SK-N-SH (cell line): ENCODE measurements at regions not wholly inside any gene's neighbourhood (a gene's known extent, or its start where the extent isn't known, plus 50 kb on each side); places are given as distances from the start of the nearest gene placed in this dataset.

Experiments
- CTCF ChIA-PET: fragments of 300-600, 350-600 bp; formaldehyde crosslinking; extraction: SDS; loops from one replicate; lab custom pipeline; 2021; lab: Yijun Ruan, JAX
- POLR2A ChIA-PET: fragments of 350-600 bp; sonication (Branson Sonifier 250); formaldehyde crosslinking; extraction: SDS; loops from one replicate; lab custom pipeline; 2020; ENCODE audit warnings: antibody characterized with exemption, inconsistent platforms; lab: Yijun Ruan, JAX
- DNase-seq: peaks from one replicate; pipeline ENCODE4 v3.0.0; 2012
- H2AFZ ChIP-seq: fragments of 200-600 bp; sonication (generic); 2 replicates; pipeline ENCODE4 v1.8.1; 2016; ENCODE audit warnings: antibody characterized with exemption, mild to moderate bottlenecking, low read depth
- H3F3A ChIP-seq: fragments of 200-600 bp; sonication (generic); replicated peaks from 2 replicates; pipeline ENCODE3; 2016; ENCODE audit warnings: antibody characterized with exemption, mild to moderate bottlenecking; ENCODE audit not compliant: insufficient read depth
- H3K27ac ChIP-seq, 2 experiments: fragments of 200-500 bp in 1 of 2; fragments of 200-600 bp in 1 of 2; sonication (Bioruptor generic) in 1 of 2; sonication (generic), shearing (Covaris generic) in 1 of 2; 2 replicates each; pipeline versions ENCODE4 v1.5.1 to v1.6.1; 2014 to 2016; ENCODE audit warnings: low read depth in 2 of 2, inconsistent platforms in 1 of 2, low read length in 1 of 2, mild to moderate bottlenecking in 1 of 2, mixed read lengths in 1 of 2
- H3K27me3 ChIP-seq: fragments of 200-600 bp; sonication (generic), shearing (Covaris generic); 2 replicates; pipeline ENCODE4 v1.6.1; 2016; ENCODE audit warnings: mixed run types; ENCODE audit not compliant: insufficient read depth
- H3K36me3 ChIP-seq, 2 experiments: fragments of 200-500 bp in 1 of 2; fragments of 200-600 bp in 1 of 2; sonication (Bioruptor generic) in 1 of 2; sonication (generic) in 1 of 2; replicated peaks in 1 of 2; 2 replicates each; pipeline versions ENCODE3 to v1.5.1; 2014 to 2016; ENCODE audit warnings: low read length in 1 of 2, mild to moderate bottlenecking in 1 of 2; ENCODE audit not compliant: insufficient read depth in 2 of 2, control insufficient read depth in 1 of 2
- H3K4me1 ChIP-seq, 2 experiments: fragments of 200-500 bp in 1 of 2; fragments of 200-600 bp in 1 of 2; sonication (Bioruptor generic) in 1 of 2; sonication (generic), shearing (Covaris generic) in 1 of 2; 2 replicates each; pipeline versions ENCODE4 v1.5.1 to v1.6.1; 2014 to 2016; ENCODE audit warnings: low read depth in 1 of 2, low read length in 1 of 2, mixed run types in 1 of 2; ENCODE audit not compliant: insufficient read depth in 2 of 2, control insufficient read depth in 1 of 2
- H3K4me2 ChIP-seq: fragments of 200-600 bp; sonication (generic), shearing (Covaris generic); 2 replicates; pipeline ENCODE4 v1.6.1; 2017; ENCODE audit warnings: mixed run types
- H3K4me3 ChIP-seq, 2 experiments: fragments of 200-500 bp in 1 of 2; fragments of 200-600 bp in 1 of 2; sonication (Bioruptor generic) in 1 of 2; sonication (generic), shearing (Covaris generic) in 1 of 2; 2 replicates each; pipeline versions ENCODE4 v1.5.1 to v1.8.1; 2014 to 2016; ENCODE audit warnings: low read depth in 2 of 2, inconsistent platforms in 1 of 2, low read length in 1 of 2, mild to moderate bottlenecking in 1 of 2, mixed read lengths in 1 of 2, moderate library complexity in 1 of 2
- H3K79me2 ChIP-seq: fragments of 200-600 bp; sonication (generic); 2 replicates; pipeline ENCODE4 v1.8.1; 2017; ENCODE audit warnings: mild to moderate bottlenecking; ENCODE audit not compliant: insufficient read depth
- H3K9ac ChIP-seq: fragments of 200-600 bp; sonication (generic); 2 replicates; pipeline ENCODE4 v1.6.1; 2017; ENCODE audit warnings: mixed run types
- H3K9me2 ChIP-seq: fragments of 200-600 bp; sonication (generic); 2 replicates; pipeline ENCODE4 v1.6.1; 2017; ENCODE audit warnings: mixed run types
- H3K9me3 ChIP-seq: fragments of 200-600 bp; sonication (generic); 2 replicates; pipeline ENCODE4 v1.6.1; 2017; ENCODE audit warnings: mixed run types, mild to moderate bottlenecking, moderate library complexity
- H4K20me1 ChIP-seq: fragments of 200-600 bp; sonication (generic); 2 replicates; pipeline ENCODE4 v1.6.1; 2017; ENCODE audit warnings: mild to moderate bottlenecking, mixed run types; ENCODE audit not compliant: insufficient read depth
- CHD2 ChIP-seq: fragments of 150-350 bp; IDR thresholded peaks from 2 replicates; pipeline ENCODE4 v1.6.1; 2018; ENCODE audit warnings: low read length; ENCODE audit not compliant: partially characterized antibody
- EP300 ChIP-seq, 2 experiments: IDR thresholded peaks; 2 replicates each; pipeline versions ENCODE4 v1.4.0 to v1.6.1; 2012; ENCODE audit warnings: borderline replicate concordance in 1 of 2, low read depth in 1 of 2, low read length in 1 of 2
- EZH2phosphoT487 ChIP-seq: fragments of 200-600 bp; sonication (generic); IDR thresholded peaks from 2 replicates; pipeline ENCODE4 v1.6.1; 2017; ENCODE audit warnings: low read depth, mixed run types, mild to moderate bottlenecking, antibody characterized with exemption, moderate library complexity, borderline replicate concordance
- FOXM1 ChIP-seq: IDR thresholded peaks from 2 replicates; pipeline ENCODE4 v1.4.0; 2012; ENCODE audit warnings: low read depth, mild to moderate bottlenecking
- GATA2 ChIP-seq: sonication (generic); formaldehyde crosslinking; IDR thresholded peaks from 2 replicates; pipeline ENCODE4 v1.5.0; 2020; ENCODE audit warnings: mild to moderate bottlenecking, missing genetic modification reagents
- MAX ChIP-seq: IDR thresholded peaks from 2 replicates; pipeline ENCODE4 v1.4.0; 2012; ENCODE audit warnings: low read depth
- MEF2A ChIP-seq: IDR thresholded peaks from 2 replicates; pipeline ENCODE4 v1.4.0; 2012; ENCODE audit warnings: low read depth, borderline replicate concordance
- PBX3 ChIP-seq: IDR thresholded peaks from 2 replicates; pipeline ENCODE4; 2012
- RCOR1 ChIP-seq: fragments of 150-350 bp; IDR thresholded peaks from 2 replicates; pipeline ENCODE4 v1.6.1; 2017; ENCODE audit warnings: antibody characterized with exemption, low read length
- REST ChIP-seq: IDR thresholded peaks from 2 replicates; pipeline ENCODE4 v1.6.1; 2012; ENCODE audit warnings: mild to moderate bottlenecking, low read depth, low read length, moderate library complexity
- RFX5 ChIP-seq: IDR thresholded peaks from 2 replicates; pipeline ENCODE4 v1.6.1; 2012; ENCODE audit warnings: mild to moderate bottlenecking, improper control_type of control experiment, low read length
- RXRA ChIP-seq: IDR thresholded peaks from 2 replicates; pipeline ENCODE4 v1.4.0; 2012; ENCODE audit warnings: low read depth, mild to moderate bottlenecking, borderline replicate concordance
- SIN3A ChIP-seq: IDR thresholded peaks from 2 replicates; pipeline ENCODE4 v1.6.1; 2012; ENCODE audit warnings: low read depth, mild to moderate bottlenecking, low read length, moderate library complexity, borderline replicate concordance
- TAF1 ChIP-seq: IDR thresholded peaks from 2 replicates; pipeline ENCODE4 v1.6.1; 2012; ENCODE audit warnings: low read depth, mild to moderate bottlenecking, low read length, moderate library complexity, borderline replicate concordance
- YY1 ChIP-seq: IDR thresholded peaks from 2 replicates; pipeline ENCODE4 v1.4.0; 2012; ENCODE audit warnings: low read depth, mild to moderate bottlenecking
- WGBS: methylation state at CpG from one replicate; pipeline ENCODE4 v1.1.6; 2017; ENCODE audit warnings: low lambda C conversion rate; 5-methylcytosine and 5-hydroxymethylcytosine counted together

- no peak for TF ChIP-seq PBX3
- Histone ChIP-seq H3K79me2 (no peaks in the 10 kb centered on the region), H3K27me3 (peaks cover 5% of the 10 kb centered on the region; the same call in 1 of the 2 replicates), H3K9me2 (no peaks in the 10 kb centered on the region), H3K4me1 (peaks cover 0 to 22% of the 10 kb centered on the region in 2 experiments; a peak in 1 of 4 replicates), H4K20me1 (no peaks in the 10 kb centered on the region), H3K27ac (no peak overlapping the region), H3K4me2 (no peak overlapping the region), H3K4me3 (no peak overlapping the region), H3K9me3 (no peaks in the 10 kb centered on the region), H3F3A (no peaks in the 10 kb centered on the region), H2AFZ (no peak overlapping the region), H3K36me3 (no peaks in the 10 kb centered on the region), H3K9ac (no peak overlapping the region)
- 38% methylated on average over 11 of the region's 25 CpGs for WGBS
- DNase-seq: no peak
- CTCF ChIA-PET: no interaction called here
- POLR2A ChIA-PET: no interaction called here
Measured at GRCh38 chr22:48569476-48570233, 1258.0 kb downstream of the BRD1 start.

- no peak for TF ChIP-seq GATA2 (CRISPR knock-in tag)
- no peak for TF ChIP-seq RXRA
- TF ChIP-seq EZH2phosphoT487: no peak
- no peak for TF ChIP-seq SIN3A
- TF ChIP-seq MEF2A: no peak
- TF ChIP-seq PBX3: no peak
- TF ChIP-seq REST: no peak
- no peak for TF ChIP-seq YY1
- TF ChIP-seq CHD2: no peak
- no peak for TF ChIP-seq MAX
- TF ChIP-seq RCOR1: no peak
- TF ChIP-seq RFX5: no peak
- TF ChIP-seq TAF1: no peak
- no peak for TF ChIP-seq EP300 (IDR thresholded peaks at IDR 0.05; ENCODE audit: borderline replicate concordance in 1 of 2, low read depth in 1 of 2, low read length in 1 of 2)
- TF ChIP-seq FOXM1: no peak
- Histone ChIP-seq H3K9me2 (no peaks in the 10 kb centered on the region), H2AFZ (no peak overlapping the region), H3K27me3 (no peaks in the 10 kb centered on the region; the same call in 1 of the 2 replicates), H3K4me1 (peaks cover 0 to 22% of the 10 kb centered on the region in 2 experiments; a peak in 1 of 4 replicates), H3F3A (no peaks in the 10 kb centered on the region), H3K4me2 (no peak overlapping the region), H3K9ac (no peak overlapping the region), H3K27ac (no peak overlapping the region), H3K36me3 (no peaks in the 10 kb centered on the region), H3K4me3 (no peak overlapping the region), H3K79me2 (no peaks in the 10 kb centered on the region), H4K20me1 (no peaks in the 10 kb centered on the region), H3K9me3 (no peaks in the 10 kb centered on the region)
- 26% methylated on average over 11 of the region's 15 CpGs for WGBS
- DNase-seq: no peak
- ChIA-PET CTCF (interaction anchor here (1.5 kb wide), 1 partner anchor 8 kb away, joined by 6 read pairs; no protein-coding TSS in a partner anchor), POLR2A (no interaction called here)
Measured at GRCh38 chr22:48568736-48569330, 1258.8 kb downstream of the BRD1 start.
